ENCODE measurements at regions not wholly inside any gene's neighbourhood (a gene's known extent, or its start where the extent isn't known, plus 50 kb on each side); places are given as distances from the start of the nearest gene placed in this dataset.

DNA sequence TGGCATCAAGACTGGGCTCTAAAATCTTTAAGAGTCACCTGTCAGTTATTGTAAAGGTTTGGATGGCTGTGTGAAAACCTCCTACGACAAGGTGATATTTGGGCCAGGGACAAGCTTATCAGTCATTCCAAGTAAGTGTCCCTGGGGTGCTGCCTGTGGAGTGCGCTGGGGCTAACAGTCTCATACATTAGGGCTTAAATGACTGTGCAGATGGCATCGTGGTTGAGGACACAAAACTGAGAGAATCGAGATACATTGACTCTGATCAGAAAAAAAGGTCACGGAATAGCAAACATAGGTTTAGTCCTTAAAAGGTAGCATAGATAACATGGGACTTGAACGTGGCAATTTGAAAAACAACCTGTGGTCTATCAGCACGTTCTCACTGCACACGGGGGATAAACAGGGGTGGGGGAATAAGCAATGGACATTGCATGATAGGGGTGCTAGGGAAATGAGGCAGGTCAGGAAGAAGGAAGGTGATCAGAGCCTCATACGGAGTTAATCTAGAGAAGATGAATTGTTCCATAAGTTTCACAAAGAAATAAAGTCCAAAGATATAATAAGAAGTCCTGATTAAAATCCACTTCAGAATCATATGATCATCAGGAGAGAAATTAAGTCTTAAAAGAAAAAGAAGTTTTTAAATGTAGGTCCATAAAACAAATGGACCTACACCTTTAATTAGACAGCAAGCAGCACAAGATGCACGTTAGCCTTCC is 100.3 kb downstream of the DAD1 start (continued):
- TF ChIP-seq, protein P1, sequence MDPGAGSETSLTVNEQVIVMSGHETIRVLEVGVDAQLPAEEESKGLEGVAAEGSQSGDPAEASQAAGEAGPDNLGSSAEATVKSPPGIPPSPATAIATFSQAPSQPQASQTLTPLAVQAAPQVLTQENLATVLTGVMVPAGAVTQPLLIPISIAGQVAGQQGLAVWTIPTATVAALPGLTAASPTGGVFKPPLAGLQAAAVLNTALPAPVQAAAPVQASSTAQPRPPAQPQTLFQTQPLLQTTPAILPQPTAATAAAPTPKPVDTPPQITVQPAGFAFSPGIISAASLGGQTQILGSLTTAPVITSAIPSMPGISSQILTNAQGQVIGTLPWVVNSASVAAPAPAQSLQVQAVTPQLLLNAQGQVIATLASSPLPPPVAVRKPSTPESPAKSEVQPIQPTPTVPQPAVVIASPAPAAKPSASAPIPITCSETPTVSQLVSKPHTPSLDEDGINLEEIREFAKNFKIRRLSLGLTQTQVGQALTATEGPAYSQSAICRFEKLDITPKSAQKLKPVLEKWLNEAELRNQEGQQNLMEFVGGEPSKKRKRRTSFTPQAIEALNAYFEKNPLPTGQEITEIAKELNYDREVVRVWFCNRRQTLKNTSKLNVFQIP (CRISPR knock-in tag; IDR thresholded peaks at IDR 0.05; ENCODE audit: borderline replicate concordance, low read depth) = no peak
- TF ChIP-seq CSDC2 (CRISPR knock-in tag; IDR thresholded peaks at IDR 0.05) (no peak), PPARA (CRISPR knock-in tag; IDR thresholded peaks at IDR 0.05; ENCODE audit: borderline replicate concordance) (no peak), RARB (CRISPR knock-in tag; IDR thresholded peaks at IDR 0.05) (no peak), ESRRG (CRISPR knock-in tag; IDR thresholded peaks at IDR 0.05) (no peak)

DNA sequence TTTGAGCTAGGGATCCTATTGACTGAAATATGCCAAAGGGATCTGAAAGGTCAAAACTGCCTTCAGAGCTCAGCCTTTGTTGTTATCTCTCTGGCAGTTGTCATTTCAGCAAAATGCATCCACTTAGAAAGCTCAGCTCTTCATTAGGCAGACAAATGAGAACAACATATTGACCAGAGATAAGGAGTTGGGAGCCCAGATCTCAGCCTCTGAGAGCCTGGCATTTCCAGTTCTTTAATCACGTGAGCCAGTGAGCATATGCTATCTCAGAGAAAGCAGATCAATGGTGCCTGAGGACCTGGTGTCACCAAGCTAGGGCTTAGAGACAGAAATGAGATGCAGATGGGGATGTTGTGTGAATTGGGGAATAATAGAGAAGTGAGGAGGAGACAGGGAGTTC is 101.1 kb downstream of the DAD1 start:
- TF ChIP-seq TCF4 (CRISPR knock-in tag; IDR thresholded peaks at IDR 0.05; ENCODE audit: borderline replicate concordance) = no peak
- TF ChIP-seq ZNF8 (CRISPR knock-in tag; IDR thresholded peaks at IDR 0.05) = no peak
- TF ChIP-seq ISL1 (CRISPR knock-in tag; IDR thresholded peaks at IDR 0.05) = no peak
- TF ChIP-seq PATZ1 (CRISPR knock-in tag; IDR thresholded peaks at IDR 0.05; ENCODE audit: borderline replicate concordance) = no peak
- TF ChIP-seq, protein P2, sequence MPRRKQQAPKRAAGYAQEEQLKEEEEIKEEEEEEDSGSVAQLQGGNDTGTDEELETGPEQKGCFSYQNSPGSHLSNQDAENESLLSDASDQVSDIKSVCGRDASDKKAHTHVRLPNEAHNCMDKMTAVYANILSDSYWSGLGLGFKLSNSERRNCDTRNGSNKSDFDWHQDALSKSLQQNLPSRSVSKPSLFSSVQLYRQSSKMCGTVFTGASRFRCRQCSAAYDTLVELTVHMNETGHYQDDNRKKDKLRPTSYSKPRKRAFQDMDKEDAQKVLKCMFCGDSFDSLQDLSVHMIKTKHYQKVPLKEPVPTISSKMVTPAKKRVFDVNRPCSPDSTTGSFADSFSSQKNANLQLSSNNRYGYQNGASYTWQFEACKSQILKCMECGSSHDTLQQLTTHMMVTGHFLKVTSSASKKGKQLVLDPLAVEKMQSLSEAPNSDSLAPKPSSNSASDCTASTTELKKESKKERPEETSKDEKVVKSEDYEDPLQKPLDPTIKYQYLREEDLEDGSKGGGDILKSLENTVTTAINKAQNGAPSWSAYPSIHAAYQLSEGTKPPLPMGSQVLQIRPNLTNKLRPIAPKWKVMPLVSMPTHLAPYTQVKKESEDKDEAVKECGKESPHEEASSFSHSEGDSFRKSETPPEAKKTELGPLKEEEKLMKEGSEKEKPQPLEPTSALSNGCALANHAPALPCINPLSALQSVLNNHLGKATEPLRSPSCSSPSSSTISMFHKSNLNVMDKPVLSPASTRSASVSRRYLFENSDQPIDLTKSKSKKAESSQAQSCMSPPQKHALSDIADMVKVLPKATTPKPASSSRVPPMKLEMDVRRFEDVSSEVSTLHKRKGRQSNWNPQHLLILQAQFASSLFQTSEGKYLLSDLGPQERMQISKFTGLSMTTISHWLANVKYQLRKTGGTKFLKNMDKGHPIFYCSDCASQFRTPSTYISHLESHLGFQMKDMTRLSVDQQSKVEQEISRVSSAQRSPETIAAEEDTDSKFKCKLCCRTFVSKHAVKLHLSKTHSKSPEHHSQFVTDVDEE (CRISPR knock-in tag; IDR thresholded peaks at IDR 0.05) = no peak
- no peak for TF ChIP-seq ESRRG (CRISPR knock-in tag; IDR thresholded peaks at IDR 0.05)
- ATAC-seq = no peak; the same call in 2 of the 3 replicates

DNA sequence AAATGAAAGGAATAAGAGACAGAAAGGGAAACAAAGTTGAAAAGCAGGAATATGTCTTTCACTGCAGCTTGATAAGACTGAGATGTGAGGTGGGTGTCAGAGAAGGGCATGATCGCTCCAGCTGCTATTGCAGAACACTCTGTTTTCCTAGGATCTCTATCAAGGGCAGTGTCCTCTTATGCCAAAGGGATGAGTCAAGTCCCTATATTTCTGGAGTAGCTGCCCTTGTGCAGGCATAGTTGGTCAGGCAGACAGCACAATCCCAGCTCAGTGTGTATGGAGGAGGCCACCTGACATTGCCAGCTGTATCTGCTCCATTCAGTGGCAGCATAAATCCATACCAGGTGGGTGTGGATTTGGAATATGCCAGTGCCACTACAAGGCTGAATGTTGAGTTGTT is 101.6 kb downstream of the DAD1 start:
- TF ChIP-seq SNAI2 (CRISPR knock-in tag; IDR thresholded peaks at IDR 0.05) (no peak), ARNTL (CRISPR knock-in tag; IDR thresholded peaks at IDR 0.05; ENCODE audit: borderline replicate concordance, low read depth) (no peak), RARB (CRISPR knock-in tag; IDR thresholded peaks at IDR 0.05) (no peak), GLIS3 (CRISPR knock-in tag; IDR thresholded peaks at IDR 0.05) (no peak), ESRRG (CRISPR knock-in tag; IDR thresholded peaks at IDR 0.05) (no peak), ZNF8 (CRISPR knock-in tag; IDR thresholded peaks at IDR 0.05) (no peak)
- TF ChIP-seq, protein P2 (CRISPR knock-in tag; IDR thresholded peaks at IDR 0.05) = no peak
- no peak for ATAC-seq

DNA sequence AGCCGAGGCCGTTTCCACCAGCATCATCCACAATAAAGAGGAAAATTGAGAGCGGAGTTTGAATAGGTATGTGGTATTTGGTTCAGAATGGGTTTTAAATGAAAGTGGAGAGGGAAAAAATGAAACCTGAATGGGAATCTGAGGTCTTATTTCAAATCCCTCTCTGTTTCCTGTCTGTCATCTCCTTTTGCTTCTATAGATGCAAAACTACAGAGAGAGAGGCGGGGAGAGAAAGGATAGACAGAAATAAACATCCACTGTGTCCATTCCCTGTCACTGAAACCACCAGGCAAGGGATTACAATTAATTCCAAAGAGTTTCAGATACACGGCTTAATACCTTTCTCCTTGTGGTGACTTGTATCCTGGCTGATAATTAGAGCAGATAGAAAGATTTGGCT is 102.3 kb downstream of the DAD1 start:
- TF ChIP-seq CREB5 (CRISPR knock-in tag; IDR thresholded peaks at IDR 0.05; ENCODE audit: low read depth) = no peak
- TF ChIP-seq ZFP30 (CRISPR knock-in tag; IDR thresholded peaks at IDR 0.05) = no peak
- no peak for TF ChIP-seq ARNTL (CRISPR knock-in tag; IDR thresholded peaks at IDR 0.05; ENCODE audit: borderline replicate concordance, low read depth)
- no peak for TF ChIP-seq ESRRG (CRISPR knock-in tag; IDR thresholded peaks at IDR 0.05)
- TF ChIP-seq CSDC2 (CRISPR knock-in tag; IDR thresholded peaks at IDR 0.05) = no peak
- no peak for TF ChIP-seq ZFP3 (CRISPR knock-in tag; IDR thresholded peaks at IDR 0.05)
- TF ChIP-seq, protein P1 (CRISPR knock-in tag; IDR thresholded peaks at IDR 0.05; ENCODE audit: borderline replicate concordance, low read depth) = no peak
- TF ChIP-seq ZNF8 (CRISPR knock-in tag; IDR thresholded peaks at IDR 0.05) = no peak
- ATAC-seq = no peak
